ENCODE measurements at regions not wholly inside any gene's neighbourhood (a gene's known extent, or its start where the extent isn't known, plus 50 kb on each side); places are given as distances from the start of the nearest gene placed in this dataset.
"Not testable (repeated sequence)": the region's sequence is repeated elsewhere in the genome, so short reads cannot be mapped to it uniquely, and the experiment has no call there.

GRCh38 chr4:118474001-118474626 lies 121.3 kb upstream of the PRSS12 start:
- DNase-seq (ENCODE audit: low read depth); H3K4me3 ChIP-seq (ENCODE audit: low read depth, low read length): not testable (repeated sequence)

- not testable (repeated sequence) for H3K4me3 ChIP-seq (ENCODE audit: low read depth, low read length); DNase-seq (ENCODE audit: low read depth)
Measured at GRCh38 chr4:118474771-118475170, 122.0 kb upstream of the PRSS12 start.

GRCh38 chr4:118475901-118476300 lies 123.1 kb upstream of the PRSS12 start:
- not testable (repeated sequence) for DNase-seq (ENCODE audit: low read depth); H3K4me3 ChIP-seq (ENCODE audit: low read depth, low read length)

GRCh38 chr4:118477826-118478225 lies 125.0 kb upstream of the PRSS12 start:
- H3K4me3 ChIP-seq (ENCODE audit: low read depth, low read length); DNase-seq (ENCODE audit: low read depth): not testable (repeated sequence)

- H3K4me3 ChIP-seq (ENCODE audit: low read depth, low read length); DNase-seq (ENCODE audit: low read depth): not testable (repeated sequence)
Measured at GRCh38 chr4:118485801-118486314, 133.1 kb upstream of the PRSS12 start.

GRCh38 chr4:118492963-118493362 lies 140.2 kb upstream of the PRSS12 start:
- H3K4me3 ChIP-seq (ENCODE audit: low read depth, low read length); DNase-seq (ENCODE audit: low read depth): not testable (repeated sequence)

- not testable (repeated sequence) for H3K4me3 ChIP-seq (ENCODE audit: low read depth, low read length); DNase-seq (ENCODE audit: low read depth)
Measured at GRCh38 chr4:118494437-118494836, 141.6 kb upstream of the PRSS12 start.

- not testable (repeated sequence) for DNase-seq (ENCODE audit: low read depth); H3K4me3 ChIP-seq (ENCODE audit: low read depth, low read length)
Measured at GRCh38 chr4:118502967-118503366, 150.2 kb upstream of the PRSS12 start.

- H3K4me3 ChIP-seq (ENCODE audit: low read depth, low read length); DNase-seq (ENCODE audit: low read depth): not testable (repeated sequence)
Measured at GRCh38 chr4:118504927-118505326, 152.1 kb upstream of the PRSS12 start.

- DNase-seq (ENCODE audit: low read depth); H3K4me3 ChIP-seq (ENCODE audit: low read depth, low read length): not testable (repeated sequence)
Measured at GRCh38 chr4:118505491-118505890, 152.7 kb upstream of the PRSS12 start.

- H3K4me3 ChIP-seq (ENCODE audit: low read depth, low read length); DNase-seq (ENCODE audit: low read depth): not testable (repeated sequence)
Measured at GRCh38 chr4:118512870-118513269, 160.1 kb upstream of the PRSS12 start.

- not testable (repeated sequence) for DNase-seq (ENCODE audit: low read depth)
Measured at GRCh38 chr4:118514332-118514731, 161.5 kb upstream of the PRSS12 start.

GRCh38 chr4:118516107-118516506 lies 163.3 kb upstream of the PRSS12 start:
- H3K4me3 ChIP-seq (ENCODE audit: low read depth, low read length); DNase-seq (ENCODE audit: low read depth): not testable (repeated sequence)

More at GRCh38 chr4:118514332-118514731, 161.5 kb upstream of the PRSS12 start:
- not testable (repeated sequence) for H3K4me3 ChIP-seq (ENCODE audit: low read depth, low read length)

- DNase-seq (ENCODE audit: low read depth); H3K4me3 ChIP-seq (ENCODE audit: low read depth, low read length): not testable (repeated sequence)
Measured at GRCh38 chr4:118530107-118530506, 155.1 kb upstream of the METTL14 start.

- H3K4me3 ChIP-seq (ENCODE audit: low read depth, low read length); DNase-seq (ENCODE audit: low read depth): not testable (repeated sequence)
Measured at GRCh38 chr4:118531947-118532346, 153.2 kb upstream of the METTL14 start.

GRCh38 chr4:118535788-118536187 lies 149.4 kb upstream of the METTL14 start:
- not testable (repeated sequence) for H3K4me3 ChIP-seq (ENCODE audit: low read depth, low read length); DNase-seq (ENCODE audit: low read depth)

GRCh38 chr4:118539412-118540077 lies 145.6 kb upstream of the METTL14 start:
- not testable (repeated sequence) for DNase-seq (ENCODE audit: low read depth); H3K4me3 ChIP-seq (ENCODE audit: low read depth, low read length)

- H3K4me3 ChIP-seq (ENCODE audit: low read depth, low read length); DNase-seq (ENCODE audit: low read depth): not testable (repeated sequence)
Measured at GRCh38 chr4:118556576-118556975, 128.6 kb upstream of the METTL14 start.

Measured in GM12864 (cell line).